Sigmoid colon (tissue), 6 donors: ENCODE measurements at regions not wholly inside any gene's neighbourhood (a gene's known extent, or its start where the extent isn't known, plus 50 kb on each side); places are given as distances from the start of the nearest gene placed in this dataset.

Experiments used
- DNase-seq: peaks from one replicate; pipeline ENCODE4 v3.0.0-alpha.2; 2019
- H3K27ac ChIP-seq, 4 donors: fragments of 200-600 bp; sonication (generic); one replicate each; pipeline ENCODE4 v1.5.1; 2016 to 2019; ENCODE audit warnings: mild to moderate bottlenecking in 1 of 4
- H3K27me3 ChIP-seq, 3 donors: fragments of 200-600 bp; sonication (generic); one replicate each; pipeline ENCODE4 v1.5.1; 2019; ENCODE audit warnings: mild to moderate bottlenecking in 1 of 3
- H3K36me3 ChIP-seq, 4 donors: fragments of 200-600 bp; sonication (generic); one replicate each; pipeline ENCODE4 v1.5.1; 2016 to 2019
- H3K4me1 ChIP-seq, 4 donors: fragments of 200-600 bp; sonication (generic); one replicate each; pipeline ENCODE4 v1.5.1; 2017 to 2019
- H3K4me3 ChIP-seq, 4 donors: fragments of 200-600 bp; sonication (generic); one replicate each; pipeline ENCODE4 v1.5.1; 2017 to 2019; ENCODE audit warnings: mild to moderate bottlenecking in 2 of 4, moderate library complexity in 1 of 4
- H3K9me3 ChIP-seq, 4 donors: fragments of 200-600 bp in 3 of 4; sonication (generic) in 3 of 4; one replicate each; pipeline versions ENCODE4 v1.5.1 to v1.6.1; 2013 to 2019
- EP300 ChIP-seq, 4 donors: sonication (generic); formaldehyde crosslinking; IDR thresholded peaks; one replicate each; pipeline ENCODE4 v1.6.1; 2017; ENCODE audit warnings: antibody characterized with exemption in 4 of 4
- POLR2A ChIP-seq, 2 donors: fragments of 450-650 bp; IDR thresholded peaks; one replicate each; pipeline ENCODE4 v1.6.1; 2016; ENCODE audit warnings: antibody characterized with exemption in 2 of 2, mild to moderate bottlenecking in 2 of 2, moderate library complexity in 2 of 2
- POLR2AphosphoS5 ChIP-seq, 4 donors: sonication (generic); formaldehyde crosslinking; IDR thresholded peaks; one replicate each; pipeline ENCODE4 v1.6.1; 2017; ENCODE audit warnings: antibody characterized with exemption in 4 of 4
- WGBS, 2 donors: extraction: QIAGEN DNeasy Blood & Tissue Kit; methylation state at CpG; one replicate each; pipeline ENCODE4 v1.1.7; 2013; 5-methylcytosine and 5-hydroxymethylcytosine counted together
- intact Hi-C: fragments of 100-400 bp; cut with DNase I; formaldehyde crosslinking; loops from one replicate; pipeline ENCODE4 v1.15.1; 2023
- TF ChIP-seq, protein P1 (sequence below), 4 experiments: fragments of 450-650 bp in 3 of 4; fragments of 200-600 bp in 1 of 4; IDR thresholded peaks; one replicate each; pipeline ENCODE4 v1.5.1; 2016 to 2019; ENCODE audit warnings: antibody characterized with exemption in 4 of 4, mild to moderate bottlenecking in 3 of 4, moderate library complexity in 2 of 4
- donor health status: healthy with polysubstance abuse.
- donor health status: healthy.

DNA sequence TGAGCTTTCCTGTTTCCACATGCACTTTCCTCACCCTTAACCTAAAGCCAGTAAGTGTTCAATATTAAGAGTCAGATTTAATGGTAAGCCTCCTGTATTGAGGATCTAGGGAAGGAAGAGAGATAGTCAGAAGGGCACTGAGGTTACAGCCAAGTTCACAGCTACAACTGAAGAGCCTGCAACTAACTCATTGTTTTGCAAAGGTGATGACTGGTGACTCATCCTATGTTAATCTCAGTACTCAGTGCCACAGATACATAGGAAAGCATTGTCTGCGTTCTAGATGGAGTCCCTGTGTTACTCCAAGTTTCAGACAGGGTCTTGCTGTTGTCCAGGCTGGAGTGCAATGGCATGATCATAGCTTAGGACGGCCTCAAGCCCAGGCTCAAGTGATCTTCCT, 157.0 kb upstream of the RBM19 start:
- no peak overlapping the region for H3K27ac ChIP-seq
- no peaks in the 10 kb centered on the region for H3K27me3 ChIP-seq
- no peaks in the 10 kb centered on the region for H3K36me3 ChIP-seq
- no peak for DNase-seq
- 70 to 80% methylated on average over 2 of the region's 2 CpGs for WGBS, 2 donors
- intact Hi-C loops, result no loop called here
- H3K9me3 ChIP-seq, result no peaks in the 10 kb centered on the region
- TF ChIP-seq POLR2A (IDR thresholded peaks at IDR 0.05), result no peak
- no peak for TF ChIP-seq POLR2AphosphoS5 (IDR thresholded peaks at IDR 0.05)
- no peak for TF ChIP-seq EP300 (IDR thresholded peaks at IDR 0.05)
- TF ChIP-seq, protein P1, sequence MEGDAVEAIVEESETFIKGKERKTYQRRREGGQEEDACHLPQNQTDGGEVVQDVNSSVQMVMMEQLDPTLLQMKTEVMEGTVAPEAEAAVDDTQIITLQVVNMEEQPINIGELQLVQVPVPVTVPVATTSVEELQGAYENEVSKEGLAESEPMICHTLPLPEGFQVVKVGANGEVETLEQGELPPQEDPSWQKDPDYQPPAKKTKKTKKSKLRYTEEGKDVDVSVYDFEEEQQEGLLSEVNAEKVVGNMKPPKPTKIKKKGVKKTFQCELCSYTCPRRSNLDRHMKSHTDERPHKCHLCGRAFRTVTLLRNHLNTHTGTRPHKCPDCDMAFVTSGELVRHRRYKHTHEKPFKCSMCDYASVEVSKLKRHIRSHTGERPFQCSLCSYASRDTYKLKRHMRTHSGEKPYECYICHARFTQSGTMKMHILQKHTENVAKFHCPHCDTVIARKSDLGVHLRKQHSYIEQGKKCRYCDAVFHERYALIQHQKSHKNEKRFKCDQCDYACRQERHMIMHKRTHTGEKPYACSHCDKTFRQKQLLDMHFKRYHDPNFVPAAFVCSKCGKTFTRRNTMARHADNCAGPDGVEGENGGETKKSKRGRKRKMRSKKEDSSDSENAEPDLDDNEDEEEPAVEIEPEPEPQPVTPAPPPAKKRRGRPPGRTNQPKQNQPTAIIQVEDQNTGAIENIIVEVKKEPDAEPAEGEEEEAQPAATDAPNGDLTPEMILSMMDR (IDR thresholded peaks at IDR 0.05), result no peak
- no peaks in the 10 kb centered on the region for H3K4me1 ChIP-seq
- H3K4me3 ChIP-seq, result no peak overlapping the region

DNA sequence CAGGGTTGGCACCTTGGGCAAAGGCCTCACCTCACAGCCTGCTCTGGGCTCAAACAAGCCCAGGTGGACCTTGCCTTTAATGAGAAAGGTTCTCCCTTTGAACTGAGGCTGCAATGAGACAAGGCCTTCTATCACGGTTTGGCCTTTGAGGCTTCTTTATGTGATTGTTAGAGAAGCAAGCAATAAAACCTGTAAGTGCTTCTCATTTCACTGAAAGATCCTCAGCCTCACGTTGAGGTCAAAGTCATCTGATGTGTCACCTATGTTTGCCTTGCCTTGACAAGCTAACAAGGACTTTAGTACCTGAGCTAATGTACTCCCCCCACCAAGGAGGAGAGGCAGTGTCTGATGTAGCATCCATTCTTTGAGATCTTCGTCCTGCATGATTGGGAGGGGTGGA, 155.9 kb upstream of the RBM19 start:
- no peaks in the 10 kb centered on the region for H3K27me3 ChIP-seq
- TF ChIP-seq POLR2A (IDR thresholded peaks at IDR 0.05), result no peak
- no peak for TF ChIP-seq EP300 (IDR thresholded peaks at IDR 0.05)
- TF ChIP-seq, protein P1 (IDR thresholded peaks at IDR 0.05), result no peak
- no peak for TF ChIP-seq POLR2AphosphoS5 (IDR thresholded peaks at IDR 0.05)
- intact Hi-C loops, result no loop called here
- no peaks in the 10 kb centered on the region for H3K36me3 ChIP-seq
- 21 to 57% methylated on average over 3 of the region's 3 CpGs for WGBS, 2 donors
- H3K9me3 ChIP-seq, result no peaks in the 10 kb centered on the region
- H3K4me1 ChIP-seq, result no peaks in the 10 kb centered on the region
- H3K27ac ChIP-seq, result no peak overlapping the region
- DNase-seq, result no peak
- H3K4me3 ChIP-seq, result no peak overlapping the region

DNA sequence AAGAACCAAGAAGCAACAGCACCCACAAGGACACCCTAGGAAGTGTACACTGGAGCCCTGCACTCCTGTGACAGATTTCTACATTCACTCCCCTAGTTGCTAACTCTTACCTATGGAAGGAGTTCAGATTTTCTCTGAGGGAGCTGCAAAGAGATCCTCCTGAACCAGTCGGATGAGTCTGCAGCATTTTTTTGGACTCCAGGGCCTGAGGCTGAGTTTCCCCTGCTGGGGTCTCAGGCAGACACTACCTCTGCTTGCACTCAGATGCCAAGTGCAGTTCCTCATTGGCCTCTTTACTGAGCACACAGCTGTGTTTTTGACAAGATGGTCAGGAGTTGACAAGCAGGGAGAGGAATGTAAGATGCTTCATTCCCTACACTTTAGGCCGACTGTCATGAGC, 153.2 kb upstream of the RBM19 start:
- peaks cover 0 to 4% (median 2%) of the 10 kb centered on the region in 4 donors for H3K9me3 ChIP-seq
- H3K27ac ChIP-seq, result no peak overlapping the region
- H3K27me3 ChIP-seq, result no peaks in the 10 kb centered on the region
- no peak for DNase-seq
- no peaks in the 10 kb centered on the region for H3K4me1 ChIP-seq
- intact Hi-C loops, result no loop called here
- H3K36me3 ChIP-seq, result no peaks in the 10 kb centered on the region
- no peak overlapping the region for H3K4me3 ChIP-seq
- 55 to 65% methylated on average over 2 of the region's 2 CpGs for WGBS, 2 donors
- TF ChIP-seq EP300 (IDR thresholded peaks at IDR 0.05) (no peak), POLR2AphosphoS5 (IDR thresholded peaks at IDR 0.05) (no peak), POLR2A (IDR thresholded peaks at IDR 0.05) (no peak)
- TF ChIP-seq, protein P1 (IDR thresholded peaks at IDR 0.05), result no peak

DNA sequence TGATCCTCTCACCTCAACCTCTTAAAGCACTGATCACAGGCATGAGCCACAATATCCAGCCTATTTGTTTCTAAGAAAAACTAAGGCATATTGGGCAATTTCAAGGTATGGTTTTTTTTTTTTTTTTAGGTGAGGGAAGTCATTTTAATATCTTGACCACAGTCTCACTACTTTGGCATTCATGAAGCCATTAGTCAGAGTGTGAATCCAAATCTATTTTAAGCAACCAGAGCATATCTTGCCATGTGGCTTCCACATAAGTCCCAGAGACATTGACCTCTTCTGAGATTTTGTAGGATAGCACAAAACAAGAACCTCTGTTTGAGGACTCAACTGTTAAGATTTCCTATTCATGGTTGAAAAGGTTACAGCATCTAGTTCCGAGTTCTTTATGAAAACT, 130.3 kb upstream of the RBM19 start:
- no peaks in the 10 kb centered on the region for H3K27me3 ChIP-seq
- intact Hi-C loops, result no loop called here
- no peaks in the 10 kb centered on the region for H3K36me3 ChIP-seq
- no peak overlapping the region for H3K4me3 ChIP-seq
- H3K4me1 ChIP-seq, result no peaks in the 10 kb centered on the region
- DNase-seq, result no peak
- 83 to 86% methylated on average over 1 of the region's 1 CpG for WGBS, 2 donors
- H3K9me3 ChIP-seq, result no peaks in the 10 kb centered on the region
- TF ChIP-seq POLR2AphosphoS5 (IDR thresholded peaks at IDR 0.05) (no peak), POLR2A (IDR thresholded peaks at IDR 0.05) (no peak), EP300 (IDR thresholded peaks at IDR 0.05) (no peak)
- TF ChIP-seq, protein P1 (IDR thresholded peaks at IDR 0.05), result no peak
- no peak overlapping the region for H3K27ac ChIP-seq

DNA sequence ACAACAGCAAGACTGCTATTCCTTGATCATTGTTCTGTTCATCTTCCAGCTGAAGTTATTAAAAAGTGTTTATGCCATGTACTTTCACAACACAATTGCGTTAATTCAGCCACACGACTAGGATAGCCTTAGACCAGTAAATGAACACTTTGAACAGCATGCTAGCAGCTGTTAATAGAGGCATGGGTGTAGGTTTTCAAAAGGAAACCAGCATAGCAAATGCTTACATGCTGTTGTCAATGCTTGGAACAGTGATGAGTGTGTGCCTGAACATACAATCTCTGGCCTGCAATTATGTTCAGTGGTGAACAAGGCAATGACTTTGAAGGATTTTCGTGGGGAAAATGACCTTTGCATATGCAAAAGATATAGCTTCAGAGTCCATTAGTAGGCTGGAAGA, 127.4 kb upstream of the RBM19 start:
- 60 to 67% methylated on average over 3 of the region's 3 CpGs for WGBS, 2 donors
- Histone ChIP-seq H3K4me3 (no peak overlapping the region), H3K9me3 (no peaks in the 10 kb centered on the region), H3K27me3 (no peaks in the 10 kb centered on the region), H3K4me1 (no peaks in the 10 kb centered on the region), H3K36me3 (no peaks in the 10 kb centered on the region), H3K27ac (no peak overlapping the region)
- intact Hi-C loops, result no loop called here
- no peak for DNase-seq
- TF ChIP-seq, protein P1 (IDR thresholded peaks at IDR 0.05), result no peak
- no peak for TF ChIP-seq POLR2A (IDR thresholded peaks at IDR 0.05)
